ENCODE measurements at regions not wholly inside any gene's neighbourhood (a gene's known extent, or its start where the extent isn't known, plus 50 kb on each side); places are given as distances from the start of the nearest gene placed in this dataset.

GRCh38 chr5:3119435-3119834 lies 368.0 kb upstream of the IRX2 start:
- no peak overlapping the region for H3K4me3 Mint-ChIP-seq
- peaks cover 50% of the 10 kb centered on the region for H3K27me3 Mint-ChIP-seq
- peaks cover 50% of the 10 kb centered on the region for H3K4me1 Mint-ChIP-seq (ENCODE audit: unreplicated experiment)
- no peaks in the 10 kb centered on the region for H3K36me3 Mint-ChIP-seq
- no peak for TF ChIP-seq CTCF (conservative IDR thresholded peaks at IDR 0.05)
- no peak for DNase-seq (ENCODE audit: extremely low spot score, unreplicated experiment)
- H3K27ac Mint-ChIP-seq: no peak overlapping the region
- no peaks in the 10 kb centered on the region for H3K9me3 Mint-ChIP-seq

GRCh38 chr5:3118340-3118739 lies 366.9 kb upstream of the IRX2 start:
- no peak for DNase-seq (ENCODE audit: extremely low spot score, unreplicated experiment)
- H3K27ac Mint-ChIP-seq: no peak overlapping the region
- H3K4me1 Mint-ChIP-seq (ENCODE audit: unreplicated experiment): peaks cover 48% of the 10 kb centered on the region
- peak overlapping the region; percentile 7 for H3K4me3 Mint-ChIP-seq
- no peak for TF ChIP-seq CTCF (conservative IDR thresholded peaks at IDR 0.05)
- no peaks in the 10 kb centered on the region for H3K36me3 Mint-ChIP-seq
- H3K27me3 Mint-ChIP-seq: peaks cover 49% of the 10 kb centered on the region
- H3K9me3 Mint-ChIP-seq: no peaks in the 10 kb centered on the region

DNA sequence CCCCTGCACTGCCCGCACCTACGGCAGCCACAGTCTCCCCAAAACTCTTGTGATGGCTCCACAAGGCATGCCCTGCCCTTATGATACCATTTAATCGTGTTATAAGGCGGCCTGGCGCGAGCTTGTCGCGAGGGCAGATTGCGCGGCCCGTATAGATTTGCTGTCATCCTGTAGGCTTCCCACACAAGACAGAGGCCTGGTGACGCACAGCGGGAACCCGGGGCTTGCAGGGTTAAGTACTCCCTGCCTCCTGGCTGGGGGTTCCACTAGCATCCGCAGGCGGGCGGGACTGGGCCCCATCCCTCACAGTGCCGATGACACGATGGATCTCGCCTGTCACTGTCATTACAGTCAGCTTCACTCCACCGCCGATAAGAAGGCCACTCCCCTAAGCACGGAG lies 364.9 kb upstream of the IRX2 start:
- H3K36me3 Mint-ChIP-seq: no peaks in the 10 kb centered on the region
- DNase-seq (ENCODE audit: extremely low spot score, unreplicated experiment): no peak
- no peak for TF ChIP-seq CTCF (conservative IDR thresholded peaks at IDR 0.05)
- H3K4me1 Mint-ChIP-seq (ENCODE audit: unreplicated experiment): peaks cover 34% of the 10 kb centered on the region
- no peaks in the 10 kb centered on the region for H3K9me3 Mint-ChIP-seq
- no peak overlapping the region for H3K4me3 Mint-ChIP-seq
- no peak overlapping the region for H3K27ac Mint-ChIP-seq
- H3K27me3 Mint-ChIP-seq: peaks cover 46% of the 10 kb centered on the region

DNA sequence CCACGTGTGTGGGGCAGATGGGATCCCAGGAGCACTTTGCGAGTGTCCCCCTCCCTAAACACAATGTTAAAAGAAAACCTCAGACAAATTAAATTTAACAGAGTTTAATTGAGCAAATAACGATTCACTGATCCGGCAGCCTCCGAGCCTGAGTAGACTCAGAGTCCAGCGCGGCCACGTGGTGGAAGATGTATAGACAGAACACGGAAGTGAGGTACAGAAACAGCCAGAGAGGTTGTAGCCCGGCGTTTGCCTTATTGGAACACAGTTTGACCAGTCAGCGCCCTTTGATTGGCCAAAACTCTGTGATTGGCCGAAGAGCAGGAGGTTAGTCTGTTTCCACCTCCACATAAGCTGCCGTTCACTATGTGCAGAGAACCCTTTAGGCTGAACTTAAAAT lies 363.0 kb upstream of the IRX2 start:
- peaks cover 27% of the 10 kb centered on the region for H3K4me1 Mint-ChIP-seq (ENCODE audit: unreplicated experiment)
- TF ChIP-seq CTCF (conservative IDR thresholded peaks at IDR 0.05): no peak
- DNase-seq (ENCODE audit: extremely low spot score, unreplicated experiment): no peak
- no peak overlapping the region for H3K27ac Mint-ChIP-seq
- no peaks in the 10 kb centered on the region for H3K9me3 Mint-ChIP-seq
- no peaks in the 10 kb centered on the region for H3K36me3 Mint-ChIP-seq
- peaks cover 50% of the 10 kb centered on the region for H3K27me3 Mint-ChIP-seq
- no peak overlapping the region for H3K4me3 Mint-ChIP-seq

DNA sequence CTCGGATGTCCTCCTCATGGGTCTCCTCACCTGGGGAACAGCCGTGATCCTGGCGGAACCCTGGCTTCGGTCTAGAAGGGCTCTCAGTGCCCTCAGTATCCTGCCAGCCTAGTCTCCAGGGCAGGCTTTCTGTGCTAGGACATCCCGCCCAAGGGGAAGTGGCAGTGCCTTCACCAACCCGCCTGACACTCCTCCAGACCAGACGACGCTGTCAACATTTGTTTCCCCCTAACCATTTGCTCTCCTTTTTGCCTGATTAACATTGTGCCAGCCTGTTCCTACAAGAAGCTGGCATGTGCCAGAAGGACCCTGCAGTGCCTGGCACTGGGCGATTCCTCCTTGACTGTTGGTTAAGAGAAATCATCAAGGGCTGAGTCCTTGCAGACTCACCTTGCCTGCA lies 358.9 kb upstream of the IRX2 start:
- H3K9me3 Mint-ChIP-seq: peaks cover 5% of the 10 kb centered on the region
- no peak overlapping the region for H3K27ac Mint-ChIP-seq
- no peaks in the 10 kb centered on the region for H3K36me3 Mint-ChIP-seq
- DNase-seq (ENCODE audit: extremely low spot score, unreplicated experiment): no peak
- H3K4me3 Mint-ChIP-seq: no peak overlapping the region
- no peak for TF ChIP-seq CTCF (conservative IDR thresholded peaks at IDR 0.05)
- peaks cover 12% of the 10 kb centered on the region for H3K4me1 Mint-ChIP-seq (ENCODE audit: unreplicated experiment)
- H3K27me3 Mint-ChIP-seq: peaks cover 40% of the 10 kb centered on the region

DNA sequence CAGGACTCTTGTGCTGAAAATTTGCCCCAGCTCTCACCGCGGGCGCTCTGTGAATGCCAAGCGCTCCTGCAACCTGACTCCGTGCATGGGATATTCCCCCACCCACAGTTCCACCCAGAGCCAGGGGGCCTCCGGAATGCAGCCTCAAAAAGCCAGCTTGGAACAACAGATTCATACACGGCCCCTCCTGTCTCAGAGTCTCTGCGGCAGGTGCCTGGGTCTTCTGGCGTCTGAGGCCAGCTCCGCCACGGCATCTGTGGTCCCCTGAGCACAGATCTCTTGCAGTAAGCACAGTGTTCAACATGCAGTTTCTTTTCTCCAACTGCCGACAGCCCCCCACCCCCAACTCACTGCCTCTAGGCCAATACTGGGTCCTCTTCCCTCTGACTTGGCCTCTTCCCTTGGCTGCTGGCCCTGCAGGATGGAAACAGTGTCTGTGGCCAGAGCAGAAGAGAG lies 355.7 kb upstream of the IRX2 start:
- Mint-ChIP-seq H3K4me1 (ENCODE audit: unreplicated experiment) (peaks cover 41% of the 10 kb centered on the region), H3K9me3 (peaks cover 5% of the 10 kb centered on the region), H3K36me3 (no peaks in the 10 kb centered on the region), H3K27me3 (peaks cover 60% of the 10 kb centered on the region), H3K27ac (no peak overlapping the region), H3K4me3 (peak overlapping the region; percentile 21)
- DNase-seq (ENCODE audit: extremely low spot score, unreplicated experiment): no peak
- TF ChIP-seq CTCF (conservative IDR thresholded peaks at IDR 0.05): no peak

Data from type B pancreatic cell (in vitro differentiated cells).